ENCODE measurements at regions not wholly inside any gene's neighbourhood (a gene's known extent, or its start where the extent isn't known, plus 50 kb on each side); places are given as distances from the start of the nearest gene placed in this dataset.

DNA sequence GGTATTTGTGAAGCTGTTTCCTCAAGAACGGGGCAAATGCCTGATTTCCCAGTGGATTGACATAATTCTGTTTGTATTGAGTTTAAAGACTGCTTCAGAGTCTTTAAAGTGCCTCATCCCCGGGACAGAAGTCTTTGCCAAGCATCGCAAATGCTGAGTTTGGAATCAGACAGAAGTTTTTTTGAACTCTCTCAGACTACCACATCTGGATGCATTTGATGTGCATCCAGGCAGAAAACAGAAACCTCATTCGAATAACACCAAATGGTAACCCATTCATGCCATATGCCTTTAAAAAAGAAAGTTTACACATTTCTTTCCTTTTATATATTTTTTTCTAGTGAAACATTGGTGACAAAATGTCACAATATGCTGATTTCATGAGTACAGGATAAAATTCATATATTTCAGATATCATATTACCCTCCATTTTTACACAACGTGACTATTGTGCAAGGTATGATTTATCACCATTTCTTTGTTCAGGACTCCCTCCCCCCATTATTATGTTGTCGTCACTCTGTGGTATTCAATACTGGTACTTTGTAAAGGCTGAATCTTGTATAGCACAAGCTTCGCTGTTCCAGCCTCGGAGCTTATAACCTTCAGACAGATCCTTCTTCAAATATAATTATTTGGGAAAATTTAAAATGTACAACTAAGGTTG, 91.1 kb downstream of the ZNF608 start:
- peaks cover 27% of the 10 kb centered on the region for H3K27me3 Mint-ChIP-seq
- no peak overlapping the region for H3K27ac Mint-ChIP-seq
- no peaks in the 10 kb centered on the region for H3K36me3 Mint-ChIP-seq (ENCODE audit: low read depth)
- no peaks in the 10 kb centered on the region for H3K9me3 Mint-ChIP-seq
- peaks cover 6% of the 10 kb centered on the region for H3K4me1 Mint-ChIP-seq (ENCODE audit: low read depth)
- no peak for DNase-seq
- no peak overlapping the region for H3K4me3 Mint-ChIP-seq

DNA sequence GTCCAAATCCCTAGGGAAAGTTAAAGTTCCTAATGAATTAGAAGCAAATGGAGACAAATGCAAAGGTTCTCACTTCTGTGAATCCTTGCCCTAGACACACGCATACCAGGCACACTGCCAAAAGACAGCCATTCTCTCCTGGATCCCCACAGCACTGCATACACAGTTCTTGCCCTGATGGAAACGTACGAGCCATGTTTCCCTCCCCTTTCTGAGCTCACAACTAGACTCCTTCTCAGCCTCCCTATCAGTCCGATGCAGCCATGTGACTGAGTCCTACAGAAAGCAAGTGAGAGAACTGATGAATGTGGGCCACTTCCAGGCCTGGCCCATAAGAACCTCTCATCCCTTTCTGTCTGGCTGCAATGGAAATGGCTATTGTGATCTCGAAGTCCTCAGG, 92.0 kb downstream of the ZNF608 start:
- Mint-ChIP-seq H3K4me1 (ENCODE audit: low read depth) (peaks cover 15% of the 10 kb centered on the region), H3K27me3 (peaks cover 28% of the 10 kb centered on the region), H3K36me3 (ENCODE audit: low read depth) (no peaks in the 10 kb centered on the region), H3K9me3 (no peaks in the 10 kb centered on the region), H3K4me3 (no peak overlapping the region), H3K27ac (no peak overlapping the region)
- no peak for DNase-seq

DNA sequence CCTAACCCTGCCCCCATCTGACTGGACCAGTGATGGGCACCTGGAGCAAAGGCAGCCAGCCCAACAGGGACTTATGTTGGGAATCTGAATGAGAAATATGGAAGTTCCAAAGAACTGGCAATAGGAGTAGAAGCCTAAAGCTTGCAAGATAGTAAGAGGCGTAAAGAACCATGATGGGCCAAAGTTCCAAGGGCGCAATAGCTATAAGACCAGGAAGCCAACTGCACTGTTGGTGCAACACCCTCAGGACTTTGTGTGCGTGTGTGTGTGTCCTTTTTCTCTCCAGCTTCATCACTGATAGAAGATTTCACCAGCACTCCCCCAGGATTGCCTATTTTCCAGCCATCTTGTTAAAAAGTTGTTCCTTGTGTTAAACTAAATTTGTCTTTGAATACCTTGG, 92.8 kb downstream of the ZNF608 start:
- H3K4me3 Mint-ChIP-seq: no peak overlapping the region

DNA sequence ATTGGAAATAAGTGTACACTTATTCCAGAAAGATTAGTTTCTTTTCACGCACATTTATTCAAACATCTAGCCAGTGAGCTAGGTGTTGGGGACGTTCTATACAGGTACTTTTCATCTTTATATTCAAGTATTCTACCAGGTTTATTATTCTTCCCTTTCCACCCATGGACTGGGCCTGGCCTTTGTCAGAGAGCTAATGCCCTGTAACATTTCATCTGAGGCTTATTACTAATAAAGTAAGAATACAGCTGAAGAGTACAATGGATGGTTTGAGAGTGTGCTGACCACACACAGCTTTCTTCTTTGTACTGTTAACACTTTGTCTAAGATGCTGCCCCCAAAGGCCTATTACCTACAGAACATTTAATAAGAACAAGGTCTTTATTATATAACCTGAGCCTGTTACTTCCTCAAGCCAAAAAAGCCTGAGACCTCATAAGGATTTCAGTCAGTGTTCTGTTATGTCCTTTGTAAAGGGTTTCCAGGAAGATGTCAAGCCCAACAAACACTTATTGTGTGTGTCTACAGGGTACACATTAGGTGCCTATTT, 93.5 kb downstream of the ZNF608 start:
- no peak overlapping the region for H3K4me3 Mint-ChIP-seq
- no peaks in the 10 kb centered on the region for H3K36me3 Mint-ChIP-seq (ENCODE audit: low read depth)
- peaks cover 24% of the 10 kb centered on the region for H3K27me3 Mint-ChIP-seq

More for the DNA sequence above, 92.8 kb downstream of the ZNF608 start:
- no peak for DNase-seq
- H3K36me3 Mint-ChIP-seq (ENCODE audit: low read depth): no peaks in the 10 kb centered on the region
- peaks cover 22% of the 10 kb centered on the region for H3K4me1 Mint-ChIP-seq (ENCODE audit: low read depth)
- no peaks in the 10 kb centered on the region for H3K9me3 Mint-ChIP-seq
- H3K27ac Mint-ChIP-seq: no peak overlapping the region
- H3K27me3 Mint-ChIP-seq: peaks cover 22% of the 10 kb centered on the region

DNA sequence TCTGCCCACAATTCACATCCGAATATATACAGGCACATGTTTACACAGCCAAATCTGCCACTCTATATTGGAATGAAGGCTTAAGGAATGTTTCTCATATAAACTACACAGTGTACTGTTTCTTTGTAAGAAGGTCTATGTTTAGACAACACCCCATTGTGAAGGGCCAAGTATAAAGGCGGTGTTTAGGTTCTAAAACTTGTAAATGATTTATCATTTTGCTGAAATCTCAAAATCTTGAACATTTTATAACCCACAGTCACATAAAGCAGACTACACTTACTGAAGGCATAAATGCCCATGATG, 94.0 kb downstream of the ZNF608 start:
- Mint-ChIP-seq H3K27ac (no peak overlapping the region), H3K4me3 (no peak overlapping the region), H3K36me3 (ENCODE audit: low read depth) (no peaks in the 10 kb centered on the region), H3K4me1 (ENCODE audit: low read depth) (peaks cover 26% of the 10 kb centered on the region), H3K9me3 (no peaks in the 10 kb centered on the region), H3K27me3 (peaks cover 28% of the 10 kb centered on the region)
- DNase-seq: no peak

More for the DNA sequence above, 93.5 kb downstream of the ZNF608 start:
- Mint-ChIP-seq H3K9me3 (no peaks in the 10 kb centered on the region), H3K4me1 (ENCODE audit: low read depth) (peaks cover 26% of the 10 kb centered on the region), H3K27ac (no peak overlapping the region)
- DNase-seq: no peak

DNA sequence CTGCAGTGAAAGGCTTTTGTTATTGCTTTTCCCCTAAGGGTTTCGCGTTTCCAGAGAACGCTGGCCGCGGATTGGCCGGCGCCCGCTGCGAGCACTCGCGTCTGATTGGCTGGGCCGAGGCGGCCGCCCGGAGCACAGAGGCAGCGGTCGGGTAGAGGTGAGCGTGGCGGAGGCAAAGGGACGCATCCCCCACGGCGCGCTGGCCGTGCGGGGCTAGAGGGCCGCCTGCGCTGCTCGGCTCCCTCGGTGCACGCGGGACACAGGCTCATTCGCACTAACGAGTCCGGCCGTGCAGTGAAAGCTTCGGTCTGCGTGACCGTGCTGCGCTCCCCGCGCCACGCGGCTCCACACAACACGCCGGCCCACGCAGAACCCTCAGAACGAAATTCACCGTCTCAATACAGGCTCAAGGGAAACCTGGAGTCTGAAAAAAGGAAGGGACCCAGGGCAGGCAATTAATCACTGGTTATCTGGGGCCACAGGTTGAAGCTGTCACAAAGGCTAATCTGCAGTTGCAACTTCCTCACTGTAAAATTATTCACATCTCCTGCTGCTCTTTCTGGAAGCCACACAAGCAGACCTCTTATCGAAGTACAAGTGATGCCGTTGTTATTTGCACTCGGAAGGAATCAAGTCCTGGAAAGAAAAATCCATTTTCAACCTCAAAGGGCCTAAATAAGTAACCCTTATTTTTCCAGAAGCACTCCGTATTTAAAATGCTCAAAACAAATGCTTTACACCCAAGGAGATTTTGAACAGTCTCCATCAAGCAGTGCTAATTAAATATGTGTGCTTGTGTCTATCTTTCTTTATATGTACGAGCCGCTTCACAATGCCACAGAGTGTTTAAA, 94.6 kb downstream of the ZNF608 start:
- H3K9me3 Mint-ChIP-seq: no peaks in the 10 kb centered on the region
- peaks cover 34% of the 10 kb centered on the region for H3K27me3 Mint-ChIP-seq
- peak; percentile 42 for DNase-seq
- H3K4me3 Mint-ChIP-seq: peak overlapping the region; percentile 26
- peaks cover 28% of the 10 kb centered on the region for H3K4me1 Mint-ChIP-seq (ENCODE audit: low read depth)
- no peaks in the 10 kb centered on the region for H3K36me3 Mint-ChIP-seq (ENCODE audit: low read depth)
- no peak overlapping the region for H3K27ac Mint-ChIP-seq

DNA sequence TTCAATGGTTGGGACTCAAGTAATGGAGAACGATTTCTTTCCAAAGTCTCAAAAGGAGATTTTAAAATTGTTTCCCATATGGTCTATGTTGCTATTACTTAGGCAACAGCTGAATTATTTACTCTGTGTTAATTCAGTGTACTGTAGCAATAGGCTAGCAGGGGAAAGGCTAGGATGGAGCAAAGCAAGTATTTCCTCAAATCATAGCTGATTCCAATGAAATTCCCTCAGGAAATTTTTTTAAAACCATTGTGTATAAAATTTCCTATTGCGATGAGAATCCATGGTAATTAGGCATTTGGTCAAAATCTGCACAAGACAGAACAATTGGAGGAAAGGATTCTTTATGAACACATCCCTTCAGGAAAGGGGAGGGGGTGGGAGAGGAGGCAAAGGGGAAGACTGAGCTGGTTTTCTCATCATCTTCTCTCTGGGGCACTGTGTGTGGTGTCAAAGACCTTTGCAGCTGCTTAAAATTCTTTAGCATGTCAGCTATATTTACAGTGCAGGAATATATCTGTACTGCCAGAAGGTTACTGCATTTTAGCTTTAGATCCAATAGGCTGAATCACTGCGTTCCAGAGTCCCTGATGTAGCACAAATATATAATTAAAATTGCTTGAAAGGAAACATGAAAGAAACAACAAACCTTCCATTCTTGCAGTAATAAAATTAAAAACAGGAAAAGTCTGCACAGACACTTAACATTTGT, 95.3 kb downstream of the ZNF608 start:
- Mint-ChIP-seq H3K4me1 (ENCODE audit: low read depth) (peaks cover 28% of the 10 kb centered on the region), H3K36me3 (ENCODE audit: low read depth) (no peaks in the 10 kb centered on the region), H3K27ac (no peak overlapping the region), H3K9me3 (no peaks in the 10 kb centered on the region), H3K27me3 (peaks cover 41% of the 10 kb centered on the region), H3K4me3 (peak overlapping the region; percentile 26)
- no peak for DNase-seq

DNA sequence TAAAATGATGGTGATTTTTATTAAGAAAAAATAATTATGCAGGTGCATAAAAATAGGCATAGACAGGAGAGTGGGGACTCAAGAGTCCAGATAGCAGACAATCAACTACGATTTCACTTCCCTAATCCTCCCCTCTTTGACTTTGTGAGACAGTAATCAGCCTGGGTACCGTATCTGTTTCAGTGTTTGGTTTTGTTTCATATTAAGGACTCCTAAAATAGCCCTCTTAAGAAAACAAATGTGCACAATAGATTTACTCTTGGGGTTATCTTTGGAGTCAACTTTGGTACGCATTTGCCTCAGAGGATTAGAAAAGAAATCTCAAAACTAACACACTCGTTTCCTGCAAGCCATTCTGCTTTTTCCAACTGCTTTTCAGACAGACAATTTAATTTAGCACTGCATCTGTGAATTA, 96.3 kb downstream of the ZNF608 start:
- Mint-ChIP-seq H3K27me3 (peaks cover 46% of the 10 kb centered on the region), H3K4me3 (peak overlapping the region; percentile 2), H3K9me3 (no peaks in the 10 kb centered on the region), H3K36me3 (ENCODE audit: low read depth) (no peaks in the 10 kb centered on the region), H3K4me1 (ENCODE audit: low read depth) (peaks cover 28% of the 10 kb centered on the region), H3K27ac (no peak overlapping the region)
- DNase-seq: no peak

DNA sequence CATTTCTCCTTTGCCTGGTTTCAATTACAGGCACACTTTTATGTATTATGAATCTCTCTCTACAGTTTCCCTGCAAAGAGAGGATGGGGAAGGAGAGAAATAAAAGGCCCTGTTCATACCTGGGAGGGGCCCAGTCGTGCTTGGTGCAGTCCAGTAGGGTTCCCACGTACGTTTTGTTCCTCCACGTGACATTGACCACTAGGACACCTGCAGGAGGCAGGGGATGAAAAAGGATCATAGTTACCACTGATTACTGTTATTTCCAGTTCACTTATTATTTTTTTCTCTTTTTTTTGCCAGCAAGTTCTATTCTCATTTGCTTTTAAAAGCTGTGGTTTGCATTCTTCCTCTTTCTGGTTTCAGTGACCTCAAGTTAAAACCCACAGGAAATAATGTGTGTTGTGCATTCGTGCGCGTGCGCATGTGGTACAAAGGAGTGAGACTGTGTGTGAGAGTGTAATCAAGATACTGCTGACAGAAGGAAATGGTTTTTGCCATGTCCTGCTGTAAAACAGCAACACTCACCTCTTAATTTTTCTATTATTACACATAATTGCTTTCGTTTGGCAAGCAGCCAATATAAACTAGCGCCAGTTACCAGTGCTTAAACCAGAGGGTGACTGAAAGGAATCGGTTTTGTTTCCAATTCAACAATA, 96.8 kb downstream of the ZNF608 start:
- Mint-ChIP-seq H3K27me3 (peaks cover 51% of the 10 kb centered on the region), H3K36me3 (ENCODE audit: low read depth) (no peaks in the 10 kb centered on the region), H3K4me1 (ENCODE audit: low read depth) (peaks cover 28% of the 10 kb centered on the region), H3K4me3 (peak overlapping the region; percentile 2), H3K27ac (peak overlapping the region; percentile 82), H3K9me3 (no peaks in the 10 kb centered on the region)
- DNase-seq: peak; percentile 59

DNA sequence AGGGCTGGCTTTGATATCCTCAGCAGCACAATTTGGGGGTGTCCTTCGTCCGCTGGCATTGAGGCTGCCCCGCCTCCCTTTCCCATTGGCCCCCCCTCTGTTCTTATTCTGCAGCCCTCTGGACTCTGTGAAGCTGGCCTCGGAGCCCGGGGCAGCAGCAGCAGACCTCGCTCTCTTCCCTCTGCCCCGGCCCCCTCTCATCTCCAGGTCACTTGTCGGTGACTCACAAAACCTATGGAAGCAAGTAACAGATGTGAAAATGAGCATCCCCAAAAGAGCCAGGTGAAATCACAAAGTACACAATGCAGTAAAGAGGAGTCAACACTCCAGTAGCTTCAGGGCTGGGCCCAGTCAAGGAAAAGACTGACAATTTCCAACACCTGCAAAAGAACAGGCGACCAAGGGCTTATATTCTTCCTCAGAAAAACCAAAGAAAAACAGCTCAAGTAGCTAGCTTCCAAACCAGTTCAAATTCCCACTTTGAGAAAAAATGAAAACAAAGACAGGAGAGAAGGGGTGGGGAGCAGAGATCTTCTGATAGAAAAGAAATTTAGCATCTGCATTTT, 97.5 kb downstream of the ZNF608 start:
- Mint-ChIP-seq H3K27ac (no peak overlapping the region), H3K9me3 (no peaks in the 10 kb centered on the region), H3K4me3 (no peak overlapping the region), H3K4me1 (ENCODE audit: low read depth) (peaks cover 28% of the 10 kb centered on the region), H3K27me3 (peaks cover 57% of the 10 kb centered on the region), H3K36me3 (ENCODE audit: low read depth) (no peaks in the 10 kb centered on the region)
- no peak for DNase-seq

DNA sequence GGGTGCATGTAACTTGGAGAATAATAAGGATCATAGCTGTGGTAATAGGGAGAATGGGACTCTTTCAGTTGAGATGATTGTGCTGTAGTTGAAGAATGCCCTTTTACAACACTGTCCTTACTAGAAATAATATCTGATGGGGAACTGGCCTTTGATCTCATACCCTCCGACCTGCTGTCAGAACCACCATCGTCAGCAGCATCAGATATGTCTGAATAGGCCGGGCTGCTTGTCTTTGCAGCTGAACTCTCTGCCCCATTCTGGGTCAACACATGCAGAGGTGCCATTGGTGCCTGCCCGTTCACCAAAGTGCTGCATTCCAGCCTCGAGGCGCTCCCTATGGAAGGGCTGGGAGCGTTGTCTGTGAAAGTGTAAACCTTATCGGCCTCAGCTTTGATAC, 99.1 kb downstream of the ZNF608 start:
- no peak for DNase-seq
- Mint-ChIP-seq H3K36me3 (ENCODE audit: low read depth) (no peaks in the 10 kb centered on the region), H3K27me3 (peaks cover 68% of the 10 kb centered on the region), H3K4me3 (no peak overlapping the region), H3K27ac (no peak overlapping the region), H3K4me1 (ENCODE audit: low read depth) (peaks cover 27% of the 10 kb centered on the region), H3K9me3 (no peaks in the 10 kb centered on the region)

DNA sequence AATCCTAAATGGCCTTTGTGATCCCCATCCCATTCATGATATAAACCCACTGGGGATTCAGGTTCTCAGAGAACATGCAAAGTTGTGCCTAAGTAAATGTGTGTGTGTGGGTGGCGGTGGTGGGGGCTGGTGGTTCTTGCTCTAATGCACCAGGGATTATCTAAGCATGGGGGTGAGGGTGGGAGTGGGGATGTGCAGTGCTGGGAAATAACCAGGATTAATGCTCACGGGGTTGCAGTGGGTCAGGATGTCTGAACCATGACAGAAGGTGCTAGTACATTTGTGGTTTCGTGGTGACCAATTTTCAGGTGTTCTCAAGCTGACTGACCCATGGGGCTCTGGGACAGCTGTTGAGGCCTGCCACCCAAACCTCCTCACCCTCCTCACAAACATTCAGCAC, 101.0 kb downstream of the ZNF608 start:
- H3K27ac Mint-ChIP-seq: no peak overlapping the region
- H3K36me3 Mint-ChIP-seq (ENCODE audit: low read depth): no peaks in the 10 kb centered on the region
- no peak for DNase-seq
- no peaks in the 10 kb centered on the region for H3K9me3 Mint-ChIP-seq
- peaks cover 71% of the 10 kb centered on the region for H3K27me3 Mint-ChIP-seq
- peaks cover 22% of the 10 kb centered on the region for H3K4me1 Mint-ChIP-seq (ENCODE audit: low read depth)
- H3K4me3 Mint-ChIP-seq: no peak overlapping the region

DNA sequence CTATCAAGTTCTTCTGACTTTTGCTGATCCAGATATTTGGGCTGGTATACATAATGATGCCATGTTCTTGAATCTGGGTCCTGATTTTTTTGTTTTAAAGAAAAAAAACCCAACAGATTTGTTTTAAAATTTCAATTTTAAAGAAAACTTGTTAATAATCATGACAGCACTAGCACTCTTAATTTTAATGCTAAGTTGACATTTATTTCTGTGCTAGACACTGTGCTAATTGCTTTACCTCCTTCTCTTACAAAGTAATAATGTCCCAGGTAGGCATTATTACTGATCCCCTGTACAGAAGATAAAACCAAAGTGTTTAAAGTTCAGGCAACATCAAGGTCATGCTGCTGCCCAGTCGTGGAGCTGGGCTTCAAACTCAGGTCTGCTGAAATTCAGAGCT, 101.9 kb downstream of the ZNF608 start:
- H3K4me3 Mint-ChIP-seq: no peak overlapping the region
- H3K36me3 Mint-ChIP-seq (ENCODE audit: low read depth): no peaks in the 10 kb centered on the region
- H3K4me1 Mint-ChIP-seq (ENCODE audit: low read depth): peaks cover 15% of the 10 kb centered on the region
- DNase-seq: no peak
- peaks cover 70% of the 10 kb centered on the region for H3K27me3 Mint-ChIP-seq
- no peak overlapping the region for H3K27ac Mint-ChIP-seq
- no peaks in the 10 kb centered on the region for H3K9me3 Mint-ChIP-seq

DNA sequence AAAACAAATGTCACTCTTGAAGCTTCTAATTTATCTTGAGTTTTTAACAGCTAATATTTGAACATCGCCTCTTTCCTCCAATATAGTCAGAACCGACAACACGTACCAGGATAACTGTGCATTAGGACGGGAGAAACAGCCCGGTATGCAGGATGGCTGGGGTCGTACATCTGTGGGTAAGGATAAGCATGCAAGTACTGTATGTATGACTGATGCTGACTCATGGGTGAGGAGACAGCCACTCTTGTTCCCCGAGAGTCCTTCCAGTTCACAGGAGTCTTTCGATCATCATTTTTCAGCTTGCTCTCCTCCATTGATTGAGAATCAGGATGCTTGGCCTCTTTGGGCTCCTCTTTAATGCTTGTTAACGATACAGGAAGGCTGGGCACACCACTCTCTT, 102.3 kb downstream of the ZNF608 start:
- no peak overlapping the region for H3K4me3 Mint-ChIP-seq
- H3K36me3 Mint-ChIP-seq (ENCODE audit: low read depth): no peaks in the 10 kb centered on the region
- peaks cover 10% of the 10 kb centered on the region for H3K4me1 Mint-ChIP-seq (ENCODE audit: low read depth)
- peaks cover 69% of the 10 kb centered on the region for H3K27me3 Mint-ChIP-seq
- no peak overlapping the region for H3K27ac Mint-ChIP-seq
- no peaks in the 10 kb centered on the region for H3K9me3 Mint-ChIP-seq
- no peak for DNase-seq
